ENCODE measurements at regions not wholly inside any gene's neighbourhood (a gene's known extent, or its start where the extent isn't known, plus 50 kb on each side); places are given as distances from the start of the nearest gene placed in this dataset.

DNA sequence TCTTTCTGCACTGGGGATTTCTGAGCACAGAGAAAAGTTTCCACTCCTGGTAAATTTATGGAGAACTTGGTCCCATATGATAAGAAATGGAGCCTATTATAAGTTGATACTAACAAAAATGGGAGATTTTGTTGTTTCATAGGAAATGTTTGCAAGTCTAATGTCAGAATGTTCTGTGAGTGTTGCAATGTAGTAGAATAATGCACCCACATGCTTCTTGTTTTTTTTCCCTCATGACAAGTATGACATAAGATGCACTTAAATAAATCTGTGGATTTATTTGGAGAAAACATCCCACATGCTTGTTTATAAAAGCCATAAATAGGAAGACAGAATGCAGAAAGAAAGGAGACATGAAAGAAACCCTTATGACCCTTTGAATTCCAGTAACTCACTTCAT is 50.8 kb upstream of the KCNJ6 start:
- DNase-seq (ENCODE audit: low spot score), result no peak

DNA sequence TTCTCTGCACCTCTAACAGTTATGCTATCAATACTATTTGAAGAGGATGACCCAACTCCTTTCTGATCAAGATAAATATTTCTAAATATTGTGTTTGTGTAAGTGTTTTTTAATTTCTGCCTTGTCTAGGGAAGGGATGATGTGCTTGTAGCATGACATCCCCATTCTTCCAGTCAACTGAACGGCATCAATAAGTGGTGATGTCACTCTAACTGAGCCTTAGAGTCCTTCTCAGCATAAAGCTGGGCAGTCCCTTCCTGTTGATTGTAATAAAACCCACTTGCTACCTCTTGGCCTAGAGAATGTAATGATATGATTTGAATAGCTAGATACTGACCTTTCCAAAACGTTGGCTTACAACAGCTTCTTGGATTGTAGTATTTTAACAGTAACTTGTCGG is 52.5 kb upstream of the KCNJ6 start:
- DNase-seq (ENCODE audit: low spot score), result no peak

DNA sequence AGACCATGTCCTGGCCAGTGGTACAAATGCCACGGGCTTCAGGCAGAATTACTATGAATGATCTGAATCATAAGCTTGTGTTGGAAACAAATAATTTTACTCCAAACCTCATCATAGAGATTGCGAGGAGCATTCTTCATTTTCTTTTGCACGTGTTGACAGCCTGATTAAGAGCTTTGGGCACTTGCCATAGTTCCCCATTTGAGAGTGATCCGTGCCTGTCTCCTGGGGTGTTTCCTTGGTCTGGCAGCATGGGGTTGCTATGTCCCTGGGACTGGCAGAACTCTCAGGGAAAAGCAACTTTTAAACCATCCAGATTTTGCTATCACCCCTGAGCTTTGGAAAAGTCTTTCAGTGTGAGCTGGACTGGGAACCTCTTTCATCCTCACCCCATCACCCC is 54.3 kb upstream of the KCNJ6 start:
- DNase-seq (ENCODE audit: low spot score), result no peak

DNA sequence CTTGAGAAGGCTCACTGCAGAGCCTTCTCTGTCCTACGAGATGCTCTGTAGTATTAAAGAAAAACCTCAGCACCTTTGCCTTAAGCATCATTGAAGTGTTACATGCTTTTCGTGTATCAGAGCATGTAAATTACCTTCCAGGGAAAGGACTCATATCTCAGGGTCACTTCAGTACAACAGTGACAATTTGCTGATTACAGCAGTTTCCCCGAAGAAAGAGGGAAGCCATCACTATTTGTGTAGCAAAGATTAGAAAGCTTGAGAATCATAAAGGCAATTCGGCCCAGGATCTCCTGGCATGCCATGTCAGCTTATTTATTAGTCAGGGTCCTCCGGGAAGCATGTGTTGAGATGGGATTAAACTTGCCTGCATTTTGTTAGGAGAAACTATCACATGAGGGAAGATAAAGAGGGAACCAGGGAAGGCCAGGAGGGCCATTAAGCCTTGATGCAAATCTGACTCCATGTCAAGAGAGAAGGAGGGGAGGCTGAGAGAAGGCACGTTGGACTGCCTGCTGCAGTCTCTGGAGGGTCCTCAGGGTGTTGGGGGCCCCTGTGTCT is 55.2 kb upstream of the KCNJ6 start:
- DNase-seq (ENCODE audit: low spot score), result no peak

DNA sequence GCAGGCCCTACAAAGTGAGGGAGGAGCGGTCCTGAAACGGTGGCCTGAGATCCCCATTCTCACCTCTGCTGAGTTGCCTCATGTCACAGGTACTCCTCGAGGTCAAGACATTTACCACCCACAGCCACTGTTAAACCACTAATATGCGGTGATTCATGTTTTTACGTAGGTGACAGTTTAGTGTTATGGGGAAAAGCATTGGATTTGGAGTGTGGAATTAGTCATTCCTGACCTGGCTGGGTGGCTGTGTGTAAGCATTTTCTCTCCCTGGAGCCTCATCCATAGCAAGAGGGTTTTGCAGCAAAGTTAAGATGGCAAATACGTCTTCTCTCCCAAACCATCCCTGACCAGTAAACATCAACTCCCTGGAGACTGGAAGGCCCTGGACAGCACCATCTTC is 57.8 kb upstream of the KCNJ6 start:
- DNase-seq (ENCODE audit: low spot score), result no peak

DNA sequence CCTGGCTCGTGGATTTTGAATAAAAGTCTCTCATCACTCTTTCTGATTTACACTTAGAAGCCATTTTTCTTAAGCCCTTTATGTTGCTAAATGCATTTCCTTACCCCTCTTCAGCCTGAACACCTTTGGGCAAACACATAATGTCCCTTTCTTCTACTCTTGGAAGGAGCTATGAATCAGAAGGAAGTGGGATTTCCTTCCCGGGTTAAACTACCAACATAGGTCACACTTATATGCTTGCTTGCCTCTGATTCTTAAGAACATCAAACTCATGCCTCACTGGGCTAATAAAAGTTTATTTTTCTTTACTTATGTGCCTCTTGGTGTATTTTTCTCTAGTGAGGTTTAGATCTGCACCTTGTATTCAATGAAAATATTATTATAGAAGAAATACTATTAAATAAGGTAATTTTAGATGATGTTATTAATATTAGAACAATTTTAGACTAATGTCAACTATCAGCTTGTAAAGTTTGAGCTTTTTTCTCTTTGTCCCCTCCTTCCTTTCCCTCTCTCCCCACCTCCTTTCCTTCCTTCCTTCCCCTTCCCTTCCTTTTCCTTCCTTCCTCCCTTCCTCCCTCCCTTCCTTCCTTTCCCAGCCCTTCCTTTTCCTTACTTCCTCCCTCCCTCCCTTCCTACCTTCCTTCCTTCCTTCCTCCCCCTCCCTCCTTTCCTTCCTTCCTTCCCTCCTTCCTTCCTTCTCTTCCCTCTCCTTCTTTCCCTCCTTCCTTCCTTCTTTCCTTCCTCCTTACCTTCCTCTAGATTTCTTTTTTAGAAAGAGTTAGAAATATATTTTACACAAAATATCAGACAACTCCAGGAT is 66.5 kb upstream of the KCNJ6 start:
- no peak for DNase-seq (ENCODE audit: low spot score)

DNA sequence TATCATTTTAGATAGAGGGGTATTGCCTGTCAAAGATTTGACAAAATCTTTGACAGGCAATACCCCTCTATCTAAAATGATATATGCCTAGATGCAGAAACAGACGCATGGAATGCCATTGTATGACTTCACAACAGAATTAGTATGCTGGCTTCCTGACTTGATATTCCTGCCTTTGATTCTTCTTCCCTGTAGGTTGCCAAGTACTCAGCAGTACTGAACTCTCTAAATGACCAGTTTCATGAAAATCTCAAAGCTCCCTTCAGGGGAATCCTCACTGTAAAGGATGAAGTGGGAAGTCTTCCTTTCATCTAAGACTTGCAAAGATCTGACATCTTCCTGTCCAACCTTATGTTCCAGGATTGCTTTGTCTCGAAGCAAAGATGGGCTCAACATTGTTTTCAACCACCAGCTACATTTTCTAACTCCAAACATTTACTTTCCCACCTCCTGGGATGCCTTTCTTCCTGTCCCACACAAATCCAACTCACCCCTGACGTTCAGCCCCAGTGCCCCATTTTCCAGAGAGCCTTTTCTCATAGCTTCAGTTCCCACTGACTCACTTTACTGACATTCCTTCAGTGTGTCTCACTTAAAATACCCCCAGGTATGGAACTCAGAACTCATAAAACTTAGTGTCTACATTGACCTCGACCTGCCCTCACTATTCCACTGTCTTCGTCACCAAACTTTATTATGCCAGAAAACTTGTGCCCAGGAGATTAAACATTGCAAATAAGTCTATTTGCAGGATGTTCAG is 67.3 kb upstream of the KCNJ6 start:
- no peak for DNase-seq (ENCODE audit: low spot score)

DNA sequence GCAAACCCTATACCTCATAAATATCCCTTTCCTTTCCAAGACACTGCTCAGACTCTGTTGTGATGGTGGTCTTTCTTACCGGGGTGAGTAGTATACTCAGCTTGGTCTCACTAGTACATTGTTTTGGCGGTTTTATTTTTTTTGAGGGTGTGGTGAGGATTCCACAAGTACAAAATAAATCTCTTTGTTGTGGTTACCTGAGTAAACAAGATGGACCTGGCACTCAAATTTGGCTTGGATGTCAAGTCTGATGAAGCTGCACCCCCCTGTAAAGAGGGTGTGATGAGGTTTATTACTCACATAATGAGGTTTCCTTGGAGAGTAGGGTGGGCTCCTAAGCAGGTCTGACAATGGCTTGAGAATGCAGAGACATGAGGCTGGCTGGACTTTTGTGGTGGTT is 68.2 kb upstream of the KCNJ6 start:
- DNase-seq (ENCODE audit: low spot score), result no peak

DNA sequence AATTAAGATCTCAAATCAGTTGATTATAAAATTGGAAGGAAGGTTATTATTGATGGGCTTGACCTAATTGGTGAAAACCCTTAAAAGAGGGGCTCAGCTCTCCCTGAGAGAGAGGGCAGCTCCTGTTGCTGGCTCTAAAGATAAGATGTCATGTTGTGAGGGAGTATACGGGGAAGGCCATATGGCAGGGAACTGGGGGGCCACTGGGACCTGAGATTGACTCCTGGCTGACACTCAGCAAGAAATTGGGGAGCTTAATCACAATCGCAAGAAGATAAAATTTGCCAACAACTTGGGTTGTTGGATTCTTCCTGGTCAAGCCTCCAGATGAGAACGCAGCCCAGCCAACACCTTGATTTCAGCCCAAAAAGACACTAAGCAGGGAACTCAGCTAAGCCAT is 69.7 kb upstream of the KCNJ6 start:
- no peak for DNase-seq (ENCODE audit: low spot score)

DNA sequence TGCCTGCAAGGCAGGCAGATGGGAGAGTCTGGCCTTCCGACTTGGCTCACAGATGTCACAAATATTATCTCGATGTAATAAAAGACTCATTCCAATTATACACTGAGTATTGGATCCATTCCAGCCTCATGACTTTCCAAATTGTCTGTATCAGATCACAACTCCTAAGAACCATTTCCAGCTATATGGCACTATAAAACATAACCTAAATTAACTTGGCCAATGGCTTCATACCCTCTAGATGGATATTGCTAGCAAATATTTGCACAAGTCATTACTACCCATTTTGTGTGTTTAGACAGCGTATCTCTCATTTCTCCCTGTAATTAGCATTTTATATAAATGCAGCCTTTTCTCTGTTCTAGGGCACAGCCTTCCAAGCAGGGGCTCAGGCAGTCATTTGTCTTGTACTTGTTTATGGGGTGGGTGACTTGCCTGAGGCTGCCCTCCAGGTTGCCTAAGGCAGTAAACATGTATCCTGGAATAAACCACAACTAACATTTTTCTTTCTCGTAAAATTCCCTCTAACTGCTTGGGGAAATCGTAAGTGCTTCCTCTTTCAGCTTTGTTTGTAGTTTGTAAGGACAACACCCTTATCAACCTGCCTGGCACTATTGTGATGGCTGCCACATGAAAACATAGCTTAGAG is 70.6 kb upstream of the KCNJ6 start:
- DNase-seq (ENCODE audit: low spot score), result no peak

DNA sequence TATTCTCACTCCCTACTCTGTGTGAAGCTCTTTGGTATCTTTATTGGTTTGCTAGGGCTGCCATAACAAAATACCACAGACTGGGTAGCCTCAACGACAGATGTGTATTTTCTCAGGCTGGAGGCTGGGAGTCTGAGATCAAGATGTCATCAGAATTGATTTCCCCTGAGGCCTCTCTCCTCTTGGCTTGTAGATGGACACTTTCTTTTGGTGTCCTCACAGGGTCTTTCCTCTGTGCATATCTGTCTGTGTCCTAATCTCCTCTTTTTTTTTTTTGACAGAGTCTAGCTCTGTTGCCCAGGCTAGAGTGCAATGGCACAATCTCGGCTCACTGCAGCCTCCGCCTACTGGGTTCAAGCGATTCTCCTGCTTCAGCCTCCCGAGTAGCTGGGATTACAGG is 71.4 kb upstream of the KCNJ6 start:
- DNase-seq (ENCODE audit: low spot score), result no peak

DNA sequence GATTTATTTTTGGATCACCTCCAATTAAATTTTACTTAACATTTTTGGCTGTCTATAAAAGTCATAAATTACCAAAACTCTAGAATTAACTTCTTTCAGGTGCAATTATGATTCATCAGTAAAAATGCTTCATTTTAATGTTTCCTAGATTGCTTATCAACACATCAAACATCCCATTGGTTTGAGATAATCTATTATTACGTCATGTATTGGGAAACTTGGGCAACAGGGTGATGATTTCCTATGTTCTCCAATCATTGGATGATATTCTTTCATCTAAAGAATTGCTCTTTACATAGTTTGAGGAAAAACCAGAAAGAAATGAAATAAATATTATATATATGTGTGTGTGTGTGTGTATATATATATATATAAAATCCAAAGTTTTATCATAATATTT is 76.8 kb upstream of the KCNJ6 start:
- DNase-seq (ENCODE audit: low spot score), result no peak

DNA sequence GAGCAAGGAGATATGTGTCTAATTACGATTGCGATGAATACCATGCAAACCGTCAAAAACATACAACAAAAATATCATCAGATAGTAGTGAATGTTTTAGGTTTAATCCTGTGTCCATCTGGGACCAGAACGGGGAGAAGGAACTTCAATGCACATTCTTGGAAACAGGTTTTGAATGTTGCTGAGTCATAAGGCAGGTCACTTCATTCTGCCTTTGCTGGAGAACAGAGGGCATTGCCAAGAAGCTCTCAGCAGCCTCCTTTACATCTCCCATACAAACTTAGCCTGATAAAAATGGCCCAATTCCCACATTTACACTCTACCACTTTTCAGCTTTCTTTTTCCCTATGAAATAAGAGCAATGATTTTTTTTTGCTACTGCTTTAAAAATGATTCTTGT is 78.0 kb upstream of the KCNJ6 start:
- DNase-seq (ENCODE audit: low spot score), result no peak

DNA sequence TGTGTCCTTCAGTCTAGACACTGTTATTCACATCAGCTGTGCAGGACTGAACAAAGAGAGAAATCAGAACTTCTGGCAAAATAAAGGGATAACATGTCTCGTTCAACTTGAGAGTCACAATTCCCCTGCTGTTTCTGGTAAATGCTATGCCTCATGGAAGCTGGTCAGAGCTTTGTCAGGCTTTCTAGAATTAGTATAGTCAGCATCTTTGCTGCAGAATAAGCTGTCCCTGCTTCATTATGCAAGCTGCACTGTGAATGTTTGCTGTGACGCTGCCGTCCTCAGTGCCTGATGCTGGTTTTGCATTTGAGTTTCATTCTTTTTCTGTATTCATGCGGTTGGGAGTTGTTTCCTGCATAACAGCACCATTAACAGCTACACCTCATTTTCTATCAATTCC is 96.4 kb upstream of the KCNJ6 start:
- no peak for DNase-seq (ENCODE audit: low spot score)

DNA sequence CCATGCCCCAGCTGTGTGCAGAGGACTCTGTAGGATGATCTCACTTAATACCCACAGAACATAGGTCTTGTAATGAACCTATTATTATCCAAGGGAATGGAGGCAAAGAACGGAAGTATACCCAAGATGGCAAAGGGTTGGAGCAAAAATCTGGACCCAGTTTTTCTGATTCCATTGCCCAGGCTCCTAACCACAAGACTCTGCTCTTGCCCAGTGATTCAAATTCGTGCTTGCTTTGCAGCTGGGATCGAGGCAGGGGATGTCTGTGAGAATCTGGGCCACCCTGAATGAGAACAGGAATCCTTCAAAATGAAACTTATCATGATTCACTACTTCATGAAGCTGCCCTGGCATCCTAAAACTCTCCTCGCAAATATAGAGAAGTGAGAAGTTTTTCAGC is 97.5 kb upstream of the KCNJ6 start:
- DNase-seq (ENCODE audit: low spot score), result no peak

DNA sequence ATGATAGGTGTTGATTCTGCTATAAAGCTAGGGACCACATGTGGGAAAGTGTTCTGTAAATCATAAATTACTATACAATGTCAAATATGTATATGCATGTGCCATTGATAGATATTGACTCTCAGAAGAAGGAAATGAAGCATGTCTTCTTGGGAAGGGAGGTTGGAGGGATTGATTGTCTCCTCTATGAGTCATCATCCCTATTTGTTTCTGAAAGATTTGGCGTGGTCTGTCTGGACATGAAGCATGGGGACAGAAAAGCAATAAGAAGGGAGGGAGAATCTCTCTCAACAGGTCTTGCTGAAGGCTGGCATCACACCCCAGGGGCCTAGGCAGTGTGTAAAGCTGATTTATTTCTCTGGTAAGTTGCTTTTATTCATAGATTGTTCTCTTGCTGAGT is 98.0 kb upstream of the KCNJ6 start:
- no peak for DNase-seq (ENCODE audit: low spot score)

DNA sequence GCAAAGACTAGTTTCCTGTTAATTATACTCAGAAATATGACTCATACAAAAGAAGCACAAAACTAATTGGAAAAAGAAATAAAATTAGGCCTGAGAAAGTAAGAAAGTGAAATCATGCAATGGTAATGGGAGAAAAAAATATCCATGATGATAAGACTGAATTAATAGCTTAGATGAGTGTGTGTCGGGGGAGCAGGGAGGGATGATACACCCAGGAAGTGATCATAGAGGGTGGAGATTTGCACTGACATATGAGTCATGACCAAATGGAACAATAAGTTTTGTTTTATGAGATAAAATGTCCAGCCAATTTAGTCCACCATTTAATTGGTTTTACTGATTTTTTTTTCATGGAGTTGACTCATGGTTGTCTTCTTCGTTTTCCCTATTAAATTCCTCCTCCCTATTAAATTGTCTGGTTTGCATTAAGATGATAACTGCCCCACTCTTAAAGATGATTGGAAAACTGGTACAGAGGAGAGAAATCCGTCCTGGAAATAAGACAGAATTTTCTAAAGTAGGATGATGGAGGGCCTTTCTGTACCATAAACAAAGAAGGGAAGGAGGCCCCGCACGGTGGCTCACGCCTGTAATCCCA is 111.7 kb upstream of the KCNJ6 start:
- DNase-seq (ENCODE audit: low spot score), result peak; percentile 6

DNA sequence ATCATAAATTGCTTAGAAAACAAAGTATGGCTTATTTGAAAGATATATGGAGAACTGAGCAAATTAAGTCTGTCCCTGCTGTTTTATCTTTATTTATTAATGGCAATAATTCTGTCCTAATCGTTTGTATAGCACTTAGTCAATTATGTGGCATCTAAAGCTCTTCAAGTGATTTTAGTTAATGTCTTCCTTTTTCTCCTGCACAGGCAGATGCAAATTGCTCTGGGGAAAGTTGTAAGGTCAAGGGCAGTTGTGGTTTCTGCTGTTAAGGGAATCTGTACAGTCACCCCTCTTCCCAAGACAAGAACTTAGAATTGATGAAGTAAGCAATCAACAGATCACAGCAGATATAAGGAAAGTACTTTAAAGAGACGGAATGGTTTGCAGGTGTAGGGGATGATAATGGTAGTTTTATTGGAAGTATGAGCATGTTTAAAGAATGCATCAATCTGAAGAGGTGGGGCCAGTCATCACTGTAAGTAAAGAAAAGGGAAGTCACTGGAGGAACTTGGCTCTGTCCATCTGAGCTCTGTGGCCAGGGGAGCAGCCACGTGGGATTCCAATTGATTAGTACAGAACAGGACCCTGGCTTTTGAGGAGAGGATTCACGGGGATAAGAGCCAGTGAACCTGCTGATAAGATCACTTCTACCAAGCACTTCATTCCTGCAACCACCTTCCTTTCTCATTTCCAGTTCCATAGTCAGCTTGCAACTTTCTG is 116.0 kb upstream of the KCNJ6 start:
- DNase-seq (ENCODE audit: low spot score), result no peak

DNA sequence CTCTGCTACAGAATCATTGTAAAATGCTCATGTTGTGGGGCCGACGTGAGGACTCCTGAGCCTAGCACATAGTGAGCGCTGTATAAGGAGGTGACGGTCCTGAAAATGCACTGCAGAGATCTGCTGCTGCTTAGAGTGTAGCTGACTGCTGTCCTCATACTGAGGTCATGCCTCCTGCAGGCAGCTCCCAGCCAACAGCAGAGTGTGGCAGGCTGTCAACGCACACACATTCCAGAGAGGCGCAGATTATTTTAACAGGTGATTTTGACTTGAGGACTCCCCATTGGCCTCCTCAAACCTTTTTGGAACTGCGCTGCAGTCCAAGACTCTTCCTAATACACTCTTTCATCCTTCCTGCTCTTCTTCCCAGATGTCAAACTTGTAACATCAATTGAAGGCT is 119.8 kb upstream of the KCNJ6 start:
- DNase-seq (ENCODE audit: low spot score), result no peak

DNA sequence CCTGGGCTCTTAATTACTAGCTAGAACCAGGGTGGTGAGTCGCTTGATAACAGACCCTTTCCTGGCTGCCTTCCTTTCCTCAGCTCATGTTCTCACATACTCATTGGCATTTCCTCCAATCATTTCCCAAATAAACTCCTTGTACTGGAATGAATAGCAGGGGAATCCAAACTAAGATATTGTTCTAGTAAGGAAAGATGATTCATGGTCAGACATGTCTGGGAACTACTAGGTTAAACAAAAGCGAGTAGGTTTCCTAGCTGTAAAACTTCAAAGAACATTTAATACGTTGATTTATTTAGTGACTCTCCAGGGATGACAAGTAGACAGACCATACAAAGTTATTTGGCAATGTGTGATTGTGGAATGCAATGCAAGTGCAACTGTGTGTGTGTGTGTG is 121.2 kb upstream of the KCNJ6 start:
- no peak for DNase-seq (ENCODE audit: low spot score)

DNA sequence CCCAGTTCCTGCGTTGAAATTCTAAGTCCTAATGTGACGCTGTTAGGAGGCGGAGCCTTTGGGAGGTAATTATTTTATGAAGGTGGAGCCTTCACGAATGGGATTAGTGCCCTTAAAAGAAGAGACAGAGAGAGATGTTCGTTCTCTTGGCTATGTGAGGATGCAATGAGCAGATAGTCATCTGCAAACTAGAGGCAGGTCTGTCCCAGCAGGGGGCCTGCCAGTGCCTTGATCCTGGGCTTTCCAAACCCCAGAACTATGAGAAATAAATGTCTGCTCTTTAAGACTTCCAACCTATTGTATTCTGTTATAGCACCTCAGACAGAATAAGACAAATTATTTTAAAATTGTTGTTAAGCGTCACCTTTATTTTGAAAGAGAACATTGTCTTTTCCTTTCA is 123.1 kb upstream of the KCNJ6 start:
- DNase-seq (ENCODE audit: low spot score), result no peak

DNA sequence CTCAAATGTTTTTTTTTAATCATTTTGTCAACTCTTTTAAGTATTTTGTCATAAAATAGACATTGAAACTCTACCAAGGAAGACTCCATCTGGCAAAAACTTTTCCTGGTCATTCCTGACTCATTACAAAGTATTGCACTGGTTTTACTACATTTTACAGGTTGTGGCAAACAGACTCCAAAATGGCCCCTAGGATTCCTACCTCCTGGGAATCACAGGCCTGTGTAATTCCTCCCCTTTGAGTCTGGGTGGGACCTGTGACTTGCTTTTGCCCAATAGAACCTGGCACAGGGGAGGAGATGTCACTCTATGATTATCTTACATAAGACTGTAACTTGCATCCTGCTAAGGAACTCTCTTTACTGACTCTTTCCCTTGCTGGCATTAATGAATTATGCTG is 123.6 kb upstream of the KCNJ6 start:
- DNase-seq (ENCODE audit: low spot score), result no peak
